ENCODE measurements at regions not wholly inside any gene's neighbourhood (a gene's known extent, or its start where the extent isn't known, plus 50 kb on each side); places are given as distances from the start of the nearest gene placed in this dataset.

GRCh38 chr2:177155631-177156030, 57.0 kb upstream of the HNRNPA3 start:
- Mint-ChIP-seq H3K36me3 (no peaks in the 10 kb centered on the region), H3K9me3 (no peaks in the 10 kb centered on the region), H3K4me3 (no peak overlapping the region), H3K27me3 (no peaks in the 10 kb centered on the region), H3K27ac (no peak overlapping the region), H3K4me1 (no peaks in the 10 kb centered on the region)
- ATAC-seq, result no peak

GRCh38 chr2:177161741-177162460, 50.7 kb upstream of the HNRNPA3 start:
- no peak for ATAC-seq
- Mint-ChIP-seq H3K27ac (peak overlapping the region; percentile 41), H3K36me3 (no peaks in the 10 kb centered on the region), H3K4me1 (peaks cover 19% of the 10 kb centered on the region), H3K9me3 (no peaks in the 10 kb centered on the region), H3K4me3 (no peak overlapping the region), H3K27me3 (no peaks in the 10 kb centered on the region)
